MM.1S (cell line): ENCODE measurements at regions not wholly inside any gene's neighbourhood (a gene's known extent, or its start where the extent isn't known, plus 50 kb on each side); places are given as distances from the start of the nearest gene placed in this dataset.

Experiments
- DNase-seq: peaks from one replicate; pipeline ENCODE4 v3.0.0-alpha.2; 2015
- H2AFZ ChIP-seq: fragments of 300-600 bp; sonication (generic); 2 replicates; pipeline ENCODE4 v1.6.0; 2016; ENCODE audit warnings: antibody characterized with exemption, low read length
- H3F3A ChIP-seq: fragments of 300-600 bp; sonication (generic); 2 replicates; pipeline ENCODE4 v1.6.1; 2016; ENCODE audit warnings: mild to moderate bottlenecking, antibody characterized with exemption, low read length, moderate library complexity, mixed read lengths; ENCODE audit not compliant: insufficient read depth
- H3K27ac ChIP-seq: fragments of 300-600 bp; sonication (generic); 2 replicates; pipeline ENCODE4 v1.5.1; 2016; ENCODE audit warnings: mild to moderate bottlenecking, low read length
- H3K27me3 ChIP-seq: fragments of 300-600 bp; sonication (generic); replicated peaks from 2 replicates; pipeline ENCODE4 v1.6.0; 2016; ENCODE audit warnings: low read length; ENCODE audit not compliant: insufficient read depth
- H3K36me3 ChIP-seq: fragments of 300-600 bp; sonication (generic); replicated peaks from 2 replicates; pipeline ENCODE4 v1.6.1; 2016; ENCODE audit warnings: mild to moderate bottlenecking, low read length, mixed read lengths; ENCODE audit not compliant: insufficient read depth
- H3K4me1 ChIP-seq: fragments of 300-600 bp; sonication (generic); 2 replicates; pipeline ENCODE4 v1.6.1; 2016; ENCODE audit warnings: low read length, mixed read lengths
- H3K4me2 ChIP-seq: fragments of 300-600 bp; sonication (generic); 2 replicates; pipeline ENCODE4 v1.6.0; 2016; ENCODE audit warnings: low read depth, low read length
- H3K4me3 ChIP-seq: fragments of 300-600 bp; sonication (generic); 2 replicates; pipeline ENCODE4 v1.5.1; 2016; ENCODE audit warnings: low read length, mixed read lengths
- H3K79me2 ChIP-seq: fragments of 300-600 bp; sonication (generic); 2 replicates; pipeline ENCODE4 v1.6.1; 2016; ENCODE audit warnings: mixed run types, low read length, mixed read lengths
- H3K9ac ChIP-seq: fragments of 300-600 bp; sonication (generic); 2 replicates; pipeline ENCODE4 v1.6.1; 2016; ENCODE audit warnings: low read length, mixed read lengths
- H3K9me2 ChIP-seq: fragments of 300-600 bp; sonication (generic); replicated peaks from 2 replicates; pipeline ENCODE4 v1.6.1; 2016; ENCODE audit warnings: mild to moderate bottlenecking, low read length, mixed read lengths; ENCODE audit not compliant: insufficient read depth
- H3K9me3 ChIP-seq: fragments of 300-600 bp; sonication (generic); replicated peaks from 2 replicates; pipeline ENCODE4 v1.6.1; 2016; ENCODE audit warnings: mild to moderate bottlenecking, low read length, mixed read lengths; ENCODE audit not compliant: insufficient read depth
- H4K20me1 ChIP-seq: fragments of 300-600 bp; sonication (generic); 2 replicates; pipeline ENCODE4 v1.6.1; 2016; ENCODE audit warnings: mild to moderate bottlenecking, low read length, moderate library complexity, mixed read lengths; ENCODE audit not compliant: insufficient read depth
- EZH2 ChIP-seq: fragments of 300-600 bp; sonication (generic); optimal IDR thresholded peaks from 2 replicates; pipeline ENCODE3; 2017; ENCODE audit warnings: low read depth, mild to moderate bottlenecking, antibody characterized with exemption, low read length, mixed read lengths
- EZH2phosphoT487 ChIP-seq: fragments of 300-600 bp; sonication (generic); IDR thresholded peaks from 2 replicates; pipeline ENCODE4 v1.6.1; 2018; ENCODE audit warnings: antibody characterized with exemption, low read length
- TF ChIP-seq, protein P1 (sequence below): fragments of 300-600 bp; sonication (generic); IDR thresholded peaks from 2 replicates; pipeline ENCODE4 v1.5.1; 2016; ENCODE audit warnings: antibody characterized with exemption, low read length, mixed read lengths

DNA sequence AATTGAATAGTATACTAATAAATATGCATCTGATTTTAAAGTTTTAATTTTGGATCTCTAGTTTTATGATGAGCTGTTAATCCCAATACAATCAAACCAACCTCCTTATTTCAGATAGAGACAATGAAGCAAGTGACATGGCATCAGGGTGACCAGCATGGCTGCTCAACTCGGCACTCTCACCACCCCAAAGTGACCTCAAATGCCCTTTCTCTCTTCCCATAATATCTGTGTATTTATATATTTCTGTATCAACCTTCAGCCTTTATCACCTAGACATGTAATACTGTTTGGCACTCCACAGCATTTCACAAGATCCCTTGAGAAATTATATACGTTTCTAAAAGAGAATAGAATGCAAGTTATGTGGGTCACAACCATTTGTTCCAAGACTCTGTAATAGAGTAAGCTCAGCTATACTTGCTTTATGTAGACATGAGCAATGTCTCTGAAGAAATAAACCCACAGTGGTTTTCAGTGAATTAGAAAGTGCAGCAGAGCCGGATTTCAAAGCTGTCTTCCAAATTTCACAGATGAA lies 1623.2 kb upstream of the PABPC4L start:
- no peaks in the 10 kb centered on the region for H3F3A ChIP-seq
- H3K27ac ChIP-seq, result no peak overlapping the region
- H3K9me3 ChIP-seq, result no peaks in the 10 kb centered on the region
- no peak for DNase-seq
- no peaks in the 10 kb centered on the region for H3K9me2 ChIP-seq
- no peaks in the 10 kb centered on the region for H3K36me3 ChIP-seq
- H4K20me1 ChIP-seq, result no peaks in the 10 kb centered on the region
- no peak overlapping the region for H3K4me2 ChIP-seq
- no peak overlapping the region for H3K9ac ChIP-seq
- H3K27me3 ChIP-seq, result no peaks in the 10 kb centered on the region
- H2AFZ ChIP-seq, result no peak overlapping the region
- no peaks in the 10 kb centered on the region for H3K4me1 ChIP-seq
- TF ChIP-seq, protein P1, sequence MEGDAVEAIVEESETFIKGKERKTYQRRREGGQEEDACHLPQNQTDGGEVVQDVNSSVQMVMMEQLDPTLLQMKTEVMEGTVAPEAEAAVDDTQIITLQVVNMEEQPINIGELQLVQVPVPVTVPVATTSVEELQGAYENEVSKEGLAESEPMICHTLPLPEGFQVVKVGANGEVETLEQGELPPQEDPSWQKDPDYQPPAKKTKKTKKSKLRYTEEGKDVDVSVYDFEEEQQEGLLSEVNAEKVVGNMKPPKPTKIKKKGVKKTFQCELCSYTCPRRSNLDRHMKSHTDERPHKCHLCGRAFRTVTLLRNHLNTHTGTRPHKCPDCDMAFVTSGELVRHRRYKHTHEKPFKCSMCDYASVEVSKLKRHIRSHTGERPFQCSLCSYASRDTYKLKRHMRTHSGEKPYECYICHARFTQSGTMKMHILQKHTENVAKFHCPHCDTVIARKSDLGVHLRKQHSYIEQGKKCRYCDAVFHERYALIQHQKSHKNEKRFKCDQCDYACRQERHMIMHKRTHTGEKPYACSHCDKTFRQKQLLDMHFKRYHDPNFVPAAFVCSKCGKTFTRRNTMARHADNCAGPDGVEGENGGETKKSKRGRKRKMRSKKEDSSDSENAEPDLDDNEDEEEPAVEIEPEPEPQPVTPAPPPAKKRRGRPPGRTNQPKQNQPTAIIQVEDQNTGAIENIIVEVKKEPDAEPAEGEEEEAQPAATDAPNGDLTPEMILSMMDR, result no peak
- TF ChIP-seq EZH2phosphoT487 (no peak), EZH2 (no peak)
- no peaks in the 10 kb centered on the region for H3K79me2 ChIP-seq
- H3K4me3 ChIP-seq, result no peak overlapping the region

DNA sequence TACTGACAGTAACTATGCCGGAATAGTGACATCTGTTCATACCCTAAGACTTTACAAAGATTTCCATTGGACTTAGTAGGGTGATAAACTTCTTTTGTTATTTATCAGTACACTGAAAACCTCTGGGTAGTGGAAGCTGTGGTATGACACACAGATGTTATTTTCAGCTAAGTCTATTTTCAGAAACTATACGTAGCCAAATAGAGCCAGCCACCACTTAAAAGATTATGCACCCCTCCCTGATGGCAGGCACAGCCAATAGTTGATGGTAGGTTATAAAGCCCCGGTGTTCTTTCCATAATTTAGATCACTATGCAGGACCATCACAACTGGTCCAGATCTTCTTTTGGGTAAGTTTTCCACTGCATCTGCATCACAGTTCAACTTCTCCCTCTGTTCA lies 1603.2 kb upstream of the PABPC4L start:
- Histone ChIP-seq H3K4me3 (no peak overlapping the region), H3K9ac (no peak overlapping the region), H3K4me2 (no peak overlapping the region), H3K9me2 (no peaks in the 10 kb centered on the region), H4K20me1 (no peaks in the 10 kb centered on the region), H3K27ac (no peak overlapping the region), H3F3A (no peaks in the 10 kb centered on the region), H3K4me1 (no peaks in the 10 kb centered on the region), H3K79me2 (no peaks in the 10 kb centered on the region), H3K36me3 (no peaks in the 10 kb centered on the region), H3K9me3 (no peaks in the 10 kb centered on the region), H2AFZ (no peak overlapping the region), H3K27me3 (no peaks in the 10 kb centered on the region)
- TF ChIP-seq EZH2phosphoT487, result no peak
- no peak for TF ChIP-seq EZH2
- TF ChIP-seq, protein P1, result no peak
- no peak for DNase-seq

DNA sequence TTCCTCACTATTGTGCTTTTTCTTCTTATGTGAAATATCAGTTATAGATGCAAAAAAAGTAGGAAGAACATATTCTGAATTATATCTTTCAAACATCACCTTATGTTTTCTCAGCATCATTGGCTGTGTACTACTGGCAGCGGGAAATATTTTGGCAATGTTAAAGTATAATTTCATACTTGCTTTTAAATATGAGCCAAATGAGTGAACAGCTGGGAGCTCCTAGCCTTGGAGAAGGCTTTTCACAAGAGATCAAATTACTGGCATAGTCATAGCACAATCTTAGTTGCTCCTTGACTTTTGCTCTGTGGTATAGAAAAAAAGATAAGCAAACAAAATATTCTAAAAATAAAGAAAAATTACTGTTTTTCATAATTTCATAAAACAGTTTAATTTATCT lies 1575.8 kb upstream of the PABPC4L start:
- Histone ChIP-seq H3K79me2 (no peaks in the 10 kb centered on the region), H3K9me2 (no peaks in the 10 kb centered on the region), H3K27me3 (no peaks in the 10 kb centered on the region), H3K4me1 (no peaks in the 10 kb centered on the region), H3K9me3 (no peaks in the 10 kb centered on the region), H3K36me3 (no peaks in the 10 kb centered on the region), H3K4me3 (no peak overlapping the region), H4K20me1 (no peaks in the 10 kb centered on the region), H2AFZ (no peak overlapping the region), H3K27ac (no peak overlapping the region), H3K9ac (no peak overlapping the region), H3F3A (no peaks in the 10 kb centered on the region), H3K4me2 (no peak overlapping the region)
- TF ChIP-seq, protein P1, result no peak
- no peak for DNase-seq

DNA sequence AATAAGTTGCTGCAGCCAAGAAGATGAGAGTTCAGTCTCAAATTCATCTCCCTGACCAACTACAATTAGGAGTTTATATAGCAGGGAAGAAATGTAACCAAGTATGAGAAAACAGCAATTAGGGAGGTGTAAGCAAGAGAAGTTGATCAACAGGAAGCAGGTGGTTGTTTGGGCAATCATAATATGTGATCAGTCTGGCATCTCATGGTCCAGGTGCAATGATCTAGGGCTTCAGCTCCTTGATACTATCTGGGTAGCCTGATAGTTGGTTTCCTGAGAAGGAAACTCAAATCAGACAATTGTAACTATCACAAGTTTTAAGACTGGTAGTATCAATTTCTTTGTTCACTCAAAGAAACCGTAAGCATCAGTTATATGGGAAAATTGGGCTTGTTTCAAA lies 1574.3 kb upstream of the PABPC4L start:
- no peak overlapping the region for H3K4me2 ChIP-seq
- no peak for DNase-seq
- H2AFZ ChIP-seq, result no peak overlapping the region
- H3K27me3 ChIP-seq, result no peaks in the 10 kb centered on the region
- H3K79me2 ChIP-seq, result no peaks in the 10 kb centered on the region
- no peaks in the 10 kb centered on the region for H3K36me3 ChIP-seq
- TF ChIP-seq EZH2phosphoT487 (no peak), EZH2 (no peak)
- TF ChIP-seq, protein P1, result no peak
- no peaks in the 10 kb centered on the region for H3K4me1 ChIP-seq
- H3K27ac ChIP-seq, result no peak overlapping the region
- no peaks in the 10 kb centered on the region for H4K20me1 ChIP-seq
- H3K9ac ChIP-seq, result no peak overlapping the region
- no peaks in the 10 kb centered on the region for H3K9me2 ChIP-seq
- no peaks in the 10 kb centered on the region for H3K9me3 ChIP-seq
- H3K4me3 ChIP-seq, result no peak overlapping the region
- no peaks in the 10 kb centered on the region for H3F3A ChIP-seq
